ENCODE measurements at regions not wholly inside any gene's neighbourhood (a gene's known extent, or its start where the extent isn't known, plus 50 kb on each side); places are given as distances from the start of the nearest gene placed in this dataset.

- TF ChIP-seq YY1 (IDR thresholded peaks at IDR 0.05; ENCODE audit: insufficient read depth, insufficient read length) (no peak), ZNF274 (IDR thresholded peaks at IDR 0.05; ENCODE audit: low read depth, low read length) (no peak)
Measured at GRCh38 chr5:118377420-118377819, 610.9 kb downstream of the DTWD2 start.

Measured in NT2/D1 (cell line).